GM19193 (cell line): ENCODE measurements at regions not wholly inside any gene's neighbourhood (a gene's known extent, or its start where the extent isn't known, plus 50 kb on each side); places are given as distances from the start of the nearest gene placed in this dataset.

Experiments used
- POLR2A ChIP-seq: IDR thresholded peaks from 4 replicates; pipeline ENCODE4 v1.6.1; 2011; ENCODE audit not compliant: insufficient read depth, insufficient read length; ENCODE audit errors: extremely low read depth

- TF ChIP-seq POLR2A: no peak
These were observed 100.4 kb downstream of the C5orf15 start for GRCh38 chr5:133867851-133868545.

- TF ChIP-seq POLR2A: no peak
These were observed 101.1 kb downstream of the C5orf15 start for GRCh38 chr5:133867341-133867740.

- TF ChIP-seq POLR2A: no peak
These were observed 101.6 kb downstream of the C5orf15 start for GRCh38 chr5:133866903-133867245.

- no peak for TF ChIP-seq POLR2A
These were observed 102.1 kb downstream of the C5orf15 start for GRCh38 chr5:133866160-133866902.

GRCh38 chr5:133865113-133865512 is 103.3 kb downstream of the C5orf15 start:
- no peak for TF ChIP-seq POLR2A

GRCh38 chr5:133864711-133865110 is 103.7 kb downstream of the C5orf15 start:
- no peak for TF ChIP-seq POLR2A

- no peak for TF ChIP-seq POLR2A
These were observed 104.4 kb downstream of the C5orf15 start for GRCh38 chr5:133863857-133864585.

GRCh38 chr5:133861161-133861737 is 107.2 kb downstream of the C5orf15 start:
- TF ChIP-seq POLR2A: no peak

GRCh38 chr5:133859073-133859472 is 109.4 kb downstream of the C5orf15 start:
- TF ChIP-seq POLR2A: no peak

GRCh38 chr5:133854554-133854953 is 113.9 kb downstream of the C5orf15 start:
- TF ChIP-seq POLR2A: no peak

- no peak for TF ChIP-seq POLR2A
These were observed 114.6 kb downstream of the C5orf15 start for GRCh38 chr5:133853646-133854365.

- TF ChIP-seq POLR2A: no peak
These were observed 116.9 kb downstream of the C5orf15 start for GRCh38 chr5:133851521-133851920.

- no peak for TF ChIP-seq POLR2A
These were observed 117.6 kb downstream of the C5orf15 start for GRCh38 chr5:133850811-133851210.

GRCh38 chr5:133849116-133849515 is 119.3 kb downstream of the C5orf15 start:
- no peak for TF ChIP-seq POLR2A
